IMR-90 (cell line): ENCODE measurements at regions not wholly inside any gene's neighbourhood (a gene's known extent, or its start where the extent isn't known, plus 50 kb on each side); places are given as distances from the start of the nearest gene placed in this dataset.

Source experiments
- ATAC-seq: fragments of 200-7000 bp; cut with Tn5 transposase; 2 replicates; pipeline ENCODE4 v1.9.1; 2020; ENCODE audit warnings: low read depth, mild to moderate bottlenecking, moderate library complexity
- BruUV-seq: library from RNA; stranded (reverse); fragments of 400-500 nt; replicated peaks from 2 replicates; lab custom pipeline; 2021; lab: Mats Ljungman, UMichigan
- CTCF ChIA-PET: fragments of 300-600 bp; formaldehyde crosslinking; extraction: SDS; loops from one replicate; lab custom pipeline; 2021; ENCODE audit warnings: antibody characterized with exemption; lab: Yijun Ruan, JAX
- POLR2A ChIA-PET: fragments of 300-600 bp; sonication (Branson Sonifier 250); formaldehyde crosslinking; loops from one replicate; lab custom pipeline; 2022; ENCODE audit warnings: antibody characterized with exemption; ENCODE audit not compliant: unreplicated experiment; lab: Charles Lee
- DNase-seq: peaks from one replicate; pipeline ENCODE4 v3.0.0; 2013
- H2AFZ ChIP-seq: replicated peaks from 2 replicates; pipeline ENCODE3; 2013; ENCODE audit warnings: low read length, mild to moderate bottlenecking; ENCODE audit not compliant: poor library complexity
- H2AK5ac ChIP-seq: 2 replicates; pipeline ENCODE4 v1.6.1; 2013; ENCODE audit warnings: low read depth, low read length, inconsistent platforms
- H2AK9ac ChIP-seq: replicated peaks from 2 replicates; pipeline ENCODE3; 2013; ENCODE audit warnings: mild to moderate bottlenecking, low read depth, low read length, moderate library complexity; ENCODE audit not compliant: poor library complexity
- H2BK120ac ChIP-seq: 2 replicates; pipeline ENCODE4 v1.6.1; 2013; ENCODE audit warnings: low read depth, low read length, inconsistent platforms
- H2BK15ac ChIP-seq: 3 replicates; pipeline ENCODE4 v1.6.1; 2013; ENCODE audit warnings: low read depth, low read length, inconsistent platforms
- H2BK20ac ChIP-seq: 2 replicates; pipeline ENCODE4 v1.6.1; 2013; ENCODE audit warnings: low read depth, mild to moderate bottlenecking, inconsistent platforms, low read length, moderate library complexity
- H2BK5ac ChIP-seq: 2 replicates; pipeline ENCODE4 v1.6.1; 2013; ENCODE audit warnings: mild to moderate bottlenecking, low read depth, low read length, inconsistent platforms; ENCODE audit not compliant: poor library complexity, severe bottlenecking
- H3K14ac ChIP-seq: replicated peaks from 2 replicates; pipeline ENCODE4 v1.6.1; 2013; ENCODE audit warnings: low read depth, low read length, inconsistent platforms
- H3K18ac ChIP-seq: 2 replicates; pipeline ENCODE4 v1.6.1; 2013; ENCODE audit warnings: low read depth, low read length, control low read depth
- H3K23ac ChIP-seq: 2 replicates; pipeline ENCODE4 v1.6.1; 2013; ENCODE audit warnings: low read depth, low read length, inconsistent platforms
- H3K27ac ChIP-seq: 2 replicates; pipeline ENCODE4 v1.5.1; 2013; ENCODE audit warnings: mild to moderate bottlenecking, control low read depth, low read length; ENCODE audit not compliant: insufficient read depth
- H3K27me3 ChIP-seq: 2 replicates; pipeline ENCODE4 v1.6.1; 2013; ENCODE audit warnings: low read length; ENCODE audit not compliant: control insufficient read depth, insufficient read depth
- H3K36me3 ChIP-seq: 2 replicates; pipeline ENCODE4 v1.6.1; 2013; ENCODE audit warnings: low read length, mixed read lengths; ENCODE audit not compliant: control insufficient read depth, insufficient read depth
- H3K4ac ChIP-seq: 2 replicates; pipeline ENCODE4 v1.6.1; 2013; ENCODE audit warnings: low read depth, low read length, inconsistent platforms
- H3K4me1 ChIP-seq: 2 replicates; pipeline ENCODE4 v1.6.1; 2013; ENCODE audit warnings: low read length, mixed read lengths; ENCODE audit not compliant: control insufficient read depth, insufficient read depth
- H3K4me2 ChIP-seq: 2 replicates; pipeline ENCODE4 v1.6.1; 2013; ENCODE audit warnings: low read depth, mild to moderate bottlenecking, control low read depth, low read length, moderate library complexity
- H3K4me3 ChIP-seq: 2 replicates; pipeline ENCODE4 v1.5.1; 2013; ENCODE audit warnings: low read depth, mild to moderate bottlenecking, control low read depth, low read length, moderate library complexity; ENCODE audit not compliant: insufficient read depth
- H3K56ac ChIP-seq: 2 replicates; pipeline ENCODE4 v1.6.1; 2013; ENCODE audit warnings: low read length, inconsistent platforms; ENCODE audit not compliant: insufficient read depth; ENCODE audit errors: extremely low read depth
- H3K79me1 ChIP-seq, 2 experiments: 2 replicates each; pipeline ENCODE4 v1.6.1; 2013; ENCODE audit warnings: low read length in 2 of 2, inconsistent platforms in 1 of 2, low read depth in 1 of 2
- H3K9ac ChIP-seq: 2 replicates; pipeline ENCODE4 v1.6.1; 2013; ENCODE audit warnings: low read depth, low read length, control low read depth
- H3K9me1 ChIP-seq: 2 replicates; pipeline ENCODE4 v1.6.1; 2013; ENCODE audit warnings: low read length, inconsistent platforms; ENCODE audit not compliant: insufficient read depth
- H3K9me3 ChIP-seq: 2 replicates; pipeline ENCODE4 v1.6.1; 2013; ENCODE audit warnings: low read length; ENCODE audit not compliant: control insufficient read depth, insufficient read depth
- H4K20me1 ChIP-seq: 2 replicates; pipeline ENCODE4 v1.6.1; 2013; ENCODE audit warnings: low read length, inconsistent platforms; ENCODE audit not compliant: insufficient read depth
- H4K5ac ChIP-seq: 2 replicates; pipeline ENCODE4 v1.6.1; 2013; ENCODE audit warnings: mild to moderate bottlenecking, low read depth, low read length, control low read depth
- H4K8ac ChIP-seq, 2 experiments: 2 replicates each; pipeline ENCODE4 v1.6.1; 2013; ENCODE audit warnings: low read depth in 2 of 2, low read length in 2 of 2, control low read depth in 1 of 2, inconsistent platforms in 1 of 2
- H4K91ac ChIP-seq: 2 replicates; pipeline ENCODE4 v1.6.1; 2013; ENCODE audit warnings: low read depth, low read length, inconsistent platforms; ENCODE audit not compliant: insufficient read depth
- BHLHE40 ChIP-seq: fragments of 150-350 bp; IDR thresholded peaks from 2 replicates; pipeline ENCODE4 v1.6.1; 2016; ENCODE audit warnings: mild to moderate bottlenecking, low read depth, low read length
- CEBPB ChIP-seq: IDR thresholded peaks from 2 replicates; pipeline ENCODE4 v1.6.1; 2012; ENCODE audit warnings: low read depth, low read length, improper control_type of control experiment
- CHD1 ChIP-seq: IDR thresholded peaks from 2 replicates; pipeline ENCODE4 v1.6.1; 2012; ENCODE audit warnings: low read depth, low read length, improper control_type of control experiment
- FOS ChIP-seq: fragments of 150-350 bp; IDR thresholded peaks from 2 replicates; pipeline ENCODE4 v1.6.1; 2016; ENCODE audit warnings: low read depth, low read length
- NFE2L2 ChIP-seq: fragments of 150-350 bp; IDR thresholded peaks from 2 replicates; pipeline ENCODE4 v1.6.1; 2016; ENCODE audit warnings: low read depth, mild to moderate bottlenecking, low read length
- WGBS, 2 experiments: methylation state at CpG; one replicate each; pipeline versions ENCODE4 v1.1.5 to v1.1.7; 2013; ENCODE audit warnings: missing lambda C conversion rate in 2 of 2; ENCODE audit not compliant: insufficient read length in 1 of 2; ENCODE audit errors: extremely low coverage in 2 of 2; 5-methylcytosine and 5-hydroxymethylcytosine counted together
- dilution Hi-C: fragments of 300-500 bp; cut with HindIII; formaldehyde crosslinking; loops from one replicate; pipeline ENCODE4 v1.14.3; 2018; ENCODE audit warnings: low sequenced_read_pairs; ENCODE audit not compliant: unreplicated experiment
- in situ Hi-C: fragments of 300-500 bp; cut with MboI; formaldehyde crosslinking; loops from 3 replicates; pipeline ENCODE4 v1.14.3; 2019; ENCODE audit warnings: low sequenced_read_pairs, inconsistent platforms, mixed read lengths
- intact Hi-C: fragments of 100-400 bp; cut with micrococcal nuclease; formaldehyde crosslinking; loops from 2 replicates; pipeline ENCODE4 v1.10.0; 2022
- TF ChIP-seq, protein P1 (sequence below): fragments of 150-350 bp; IDR thresholded peaks from 2 replicates; pipeline ENCODE4 v1.6.1; 2017; ENCODE audit warnings: mild to moderate bottlenecking, antibody characterized with exemption, low read length, low read depth
- TF ChIP-seq, protein P2 (sequence below): fragments of 150-350 bp; IDR thresholded peaks from 2 replicates; pipeline ENCODE4 v1.6.1; 2016; ENCODE audit warnings: low read depth, mild to moderate bottlenecking, low read length, moderate library complexity, borderline replicate concordance
- TF ChIP-seq, protein P3 (sequence below): conservative IDR thresholded peaks from 2 replicates; pipeline ENCODE4 v1.5.1; 2012; ENCODE audit warnings: mild to moderate bottlenecking, low read depth, low read length, improper control_type of control experiment

DNA sequence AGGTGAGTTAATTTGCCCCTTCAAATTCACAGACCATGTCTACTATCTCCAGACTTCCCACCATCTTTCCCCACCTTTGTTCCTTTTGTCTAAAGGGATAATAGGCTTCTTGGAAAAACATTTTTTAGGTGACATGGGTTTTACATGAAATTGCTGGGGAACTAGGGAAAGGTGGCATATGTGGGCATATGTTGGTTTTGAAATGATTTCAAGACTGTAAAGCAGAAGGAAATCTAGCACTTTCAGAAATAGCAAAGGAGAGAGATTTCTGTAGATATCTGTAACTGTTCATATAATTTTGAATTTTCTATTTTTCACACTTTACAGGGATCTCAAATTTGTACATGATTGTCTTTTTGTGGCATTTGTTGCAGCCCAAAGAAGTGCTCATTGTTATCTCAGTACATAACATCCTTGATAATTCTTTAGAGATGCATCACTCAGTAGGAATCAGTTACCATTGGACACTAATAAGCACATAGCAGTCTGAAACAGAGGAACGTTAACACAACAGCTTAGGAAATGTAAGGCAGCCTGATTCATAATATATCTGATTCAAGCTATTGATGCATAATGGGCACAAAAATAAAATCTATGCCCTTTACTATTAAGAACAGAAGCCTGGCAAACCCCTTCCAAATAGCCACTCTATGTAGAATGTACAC is 659.7 kb downstream of the CENPC start:
- no peak overlapping the region for H3K4me2 ChIP-seq
- no peak overlapping the region for H3K9ac ChIP-seq
- no peak overlapping the region for H2BK20ac ChIP-seq
- no peaks in the 10 kb centered on the region for H4K20me1 ChIP-seq
- no peak overlapping the region for H3K4ac ChIP-seq
- intact Hi-C loops: no loop called here
- H2BK15ac ChIP-seq: no peak overlapping the region
- H3K27ac ChIP-seq: no peak overlapping the region
- BruUV-seq: no TSS peak
- in situ Hi-C loops: no loop called here
- no peak overlapping the region for H3K23ac ChIP-seq
- POLR2A ChIA-PET: no interaction called here
- no peak for DNase-seq
- H2BK120ac ChIP-seq: no peak overlapping the region
- H2AFZ ChIP-seq: no peak overlapping the region
- CTCF ChIA-PET: no interaction called here
- H3K4me1 ChIP-seq: no peaks in the 10 kb centered on the region
- H3K79me1 ChIP-seq: no peaks in the 10 kb centered on the region
- H3K4me3 ChIP-seq: no peak overlapping the region
- H2AK5ac ChIP-seq: no peak overlapping the region
- H4K91ac ChIP-seq: no peak overlapping the region
- H2BK5ac ChIP-seq: no peak overlapping the region
- no peak overlapping the region for H4K5ac ChIP-seq
- no peak overlapping the region for H2AK9ac ChIP-seq
- dilution Hi-C loops: no loop called here
- no peaks in the 10 kb centered on the region for H3K36me3 ChIP-seq
- no peak overlapping the region for H3K18ac ChIP-seq
- ATAC-seq: no peak
- H3K9me3 ChIP-seq: peaks cover 6% of the 10 kb centered on the region
- WGBS, 2 experiments: no CpG with 5 or more reads among the region's 1 CpG
- H3K9me1 ChIP-seq: no peaks in the 10 kb centered on the region
- no peaks in the 10 kb centered on the region for H3K27me3 ChIP-seq
- no peak overlapping the region for H3K56ac ChIP-seq
- no peak overlapping the region for H3K14ac ChIP-seq
- TF ChIP-seq, protein P1, sequence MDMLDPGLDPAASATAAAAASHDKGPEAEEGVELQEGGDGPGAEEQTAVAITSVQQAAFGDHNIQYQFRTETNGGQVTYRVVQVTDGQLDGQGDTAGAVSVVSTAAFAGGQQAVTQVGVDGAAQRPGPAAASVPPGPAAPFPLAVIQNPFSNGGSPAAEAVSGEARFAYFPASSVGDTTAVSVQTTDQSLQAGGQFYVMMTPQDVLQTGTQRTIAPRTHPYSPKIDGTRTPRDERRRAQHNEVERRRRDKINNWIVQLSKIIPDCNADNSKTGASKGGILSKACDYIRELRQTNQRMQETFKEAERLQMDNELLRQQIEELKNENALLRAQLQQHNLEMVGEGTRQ: no peak
- TF ChIP-seq CEBPB (no peak), CHD1 (no peak), NFE2L2 (no peak), BHLHE40 (no peak), FOS (no peak)
- TF ChIP-seq, protein P2, sequence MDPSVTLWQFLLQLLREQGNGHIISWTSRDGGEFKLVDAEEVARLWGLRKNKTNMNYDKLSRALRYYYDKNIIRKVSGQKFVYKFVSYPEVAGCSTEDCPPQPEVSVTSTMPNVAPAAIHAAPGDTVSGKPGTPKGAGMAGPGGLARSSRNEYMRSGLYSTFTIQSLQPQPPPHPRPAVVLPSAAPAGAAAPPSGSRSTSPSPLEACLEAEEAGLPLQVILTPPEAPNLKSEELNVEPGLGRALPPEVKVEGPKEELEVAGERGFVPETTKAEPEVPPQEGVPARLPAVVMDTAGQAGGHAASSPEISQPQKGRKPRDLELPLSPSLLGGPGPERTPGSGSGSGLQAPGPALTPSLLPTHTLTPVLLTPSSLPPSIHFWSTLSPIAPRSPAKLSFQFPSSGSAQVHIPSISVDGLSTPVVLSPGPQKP: no peak
- TF ChIP-seq, protein P3, sequence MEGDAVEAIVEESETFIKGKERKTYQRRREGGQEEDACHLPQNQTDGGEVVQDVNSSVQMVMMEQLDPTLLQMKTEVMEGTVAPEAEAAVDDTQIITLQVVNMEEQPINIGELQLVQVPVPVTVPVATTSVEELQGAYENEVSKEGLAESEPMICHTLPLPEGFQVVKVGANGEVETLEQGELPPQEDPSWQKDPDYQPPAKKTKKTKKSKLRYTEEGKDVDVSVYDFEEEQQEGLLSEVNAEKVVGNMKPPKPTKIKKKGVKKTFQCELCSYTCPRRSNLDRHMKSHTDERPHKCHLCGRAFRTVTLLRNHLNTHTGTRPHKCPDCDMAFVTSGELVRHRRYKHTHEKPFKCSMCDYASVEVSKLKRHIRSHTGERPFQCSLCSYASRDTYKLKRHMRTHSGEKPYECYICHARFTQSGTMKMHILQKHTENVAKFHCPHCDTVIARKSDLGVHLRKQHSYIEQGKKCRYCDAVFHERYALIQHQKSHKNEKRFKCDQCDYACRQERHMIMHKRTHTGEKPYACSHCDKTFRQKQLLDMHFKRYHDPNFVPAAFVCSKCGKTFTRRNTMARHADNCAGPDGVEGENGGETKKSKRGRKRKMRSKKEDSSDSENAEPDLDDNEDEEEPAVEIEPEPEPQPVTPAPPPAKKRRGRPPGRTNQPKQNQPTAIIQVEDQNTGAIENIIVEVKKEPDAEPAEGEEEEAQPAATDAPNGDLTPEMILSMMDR: no peak
- H4K8ac ChIP-seq: no peak overlapping the region
